Neuronal stem cell (in vitro differentiated cells): ENCODE measurements at regions not wholly inside any gene's neighbourhood (a gene's known extent, or its start where the extent isn't known, plus 50 kb on each side); places are given as distances from the start of the nearest gene placed in this dataset.

ENCODE experiments used
- DNase-seq: peaks from one replicate; pipeline ENCODE4 v3.0.0-alpha.2; 2013; ENCODE audit warnings: low spot score
- H2AFZ ChIP-seq: one replicate; pipeline ENCODE4 v1.6.1; 2013; ENCODE audit warnings: mild to moderate bottlenecking, low read length, inconsistent platforms
- H2AK5ac ChIP-seq: 2 replicates; pipeline ENCODE4 v1.6.1; 2013; ENCODE audit warnings: low read depth, mild to moderate bottlenecking, inconsistent platforms, low read length, moderate library complexity, mixed read lengths
- H2BK120ac ChIP-seq: 2 replicates; pipeline ENCODE4 v1.6.1; 2013; ENCODE audit warnings: low read depth, mild to moderate bottlenecking, inconsistent platforms, low read length, moderate library complexity, mixed read lengths
- H2BK12ac ChIP-seq: one replicate; pipeline ENCODE4 v1.6.1; 2013; ENCODE audit warnings: low read length, inconsistent platforms
- H2BK15ac ChIP-seq: 2 replicates; pipeline ENCODE4 v1.6.1; 2013; ENCODE audit warnings: mild to moderate bottlenecking, low read length, inconsistent platforms, mixed read lengths
- H2BK5ac ChIP-seq: one replicate; pipeline ENCODE4 v1.6.1; 2013; ENCODE audit warnings: inconsistent platforms, mild to moderate bottlenecking, low read length, moderate library complexity
- H3K14ac ChIP-seq: one replicate; pipeline ENCODE4 v1.6.1; 2013; ENCODE audit warnings: low read length, inconsistent platforms
- H3K18ac ChIP-seq: 2 replicates; pipeline ENCODE4 v1.6.1; 2013; ENCODE audit warnings: low read length, inconsistent platforms
- H3K23ac ChIP-seq: 2 replicates; pipeline ENCODE4 v1.6.1; 2013; ENCODE audit warnings: low read depth, mild to moderate bottlenecking, mixed read lengths, low read length, inconsistent platforms; ENCODE audit not compliant: poor library complexity
- H3K27ac ChIP-seq: replicated peaks from 3 replicates; pipeline ENCODE4 v1.5.1; 2013; ENCODE audit warnings: low read length, inconsistent platforms
- H3K27me3 ChIP-seq, 3 experiments: 2 replicates each; pipeline ENCODE4 v1.6.1; 2013; ENCODE audit warnings: low read length in 3 of 3, mild to moderate bottlenecking in 2 of 3, inconsistent platforms in 1 of 3, low read depth in 1 of 3, mixed read lengths in 1 of 3, moderate library complexity in 1 of 3; ENCODE audit not compliant: control insufficient read depth in 3 of 3, insufficient read depth in 3 of 3
- H3K36me3 ChIP-seq, 2 donors: replicated peaks in 1 of 2; 2 replicates each; pipeline ENCODE4 v1.6.1; 2013; ENCODE audit warnings: low read length in 2 of 2; ENCODE audit not compliant: control insufficient read depth in 2 of 2, insufficient read depth in 2 of 2
- H3K4ac ChIP-seq: 2 replicates; pipeline ENCODE4 v1.6.1; 2013; ENCODE audit warnings: inconsistent platforms, mild to moderate bottlenecking, low read length, moderate library complexity
- H3K4me1 ChIP-seq, 2 donors: 1 replicate in 1 of 2; 2 replicates in 1 of 2; pipeline ENCODE4 v1.6.1; 2013; ENCODE audit warnings: low read length in 2 of 2, low read depth in 1 of 2; ENCODE audit not compliant: control insufficient read depth in 2 of 2, insufficient read depth in 1 of 2
- H3K4me2 ChIP-seq: one replicate; pipeline ENCODE4 v1.6.1; 2013; ENCODE audit warnings: mild to moderate bottlenecking, low read length, inconsistent platforms; ENCODE audit not compliant: insufficient read depth, poor library complexity, severe bottlenecking
- H3K4me3 ChIP-seq, 2 donors: 2 replicates each; pipeline ENCODE4 v1.5.1; 2013; ENCODE audit warnings: low read length in 2 of 2, mild to moderate bottlenecking in 2 of 2, inconsistent platforms in 1 of 2, moderate library complexity in 1 of 2
- H3K79me1 ChIP-seq: one replicate; pipeline ENCODE4 v1.6.1; 2013; ENCODE audit warnings: low read depth, mild to moderate bottlenecking, inconsistent platforms, low read length, moderate library complexity
- H3K9ac ChIP-seq: one replicate; pipeline ENCODE4 v1.6.1; 2013; ENCODE audit warnings: mild to moderate bottlenecking, low read depth, low read length, inconsistent platforms; ENCODE audit not compliant: poor library complexity
- H3K9me3 ChIP-seq, 2 donors: replicated peaks in 1 of 2; 2 replicates each; pipeline versions ENCODE3 to v1.6.1; 2013; ENCODE audit warnings: low read length in 2 of 2, mild to moderate bottlenecking in 2 of 2, inconsistent platforms in 1 of 2, low read depth in 1 of 2, mixed read lengths in 1 of 2, moderate library complexity in 1 of 2; ENCODE audit not compliant: control insufficient read depth in 2 of 2, insufficient read depth in 1 of 2
- H4K8ac ChIP-seq: one replicate; pipeline ENCODE4 v1.6.1; 2013; ENCODE audit warnings: low read depth, mild to moderate bottlenecking, inconsistent platforms, low read length, moderate library complexity
- H4K91ac ChIP-seq: one replicate; pipeline ENCODE4 v1.6.1; 2013; ENCODE audit warnings: low read length, low read depth, mild to moderate bottlenecking, inconsistent platforms; ENCODE audit not compliant: poor library complexity
- WGBS, 2 donors: extraction: QIAGEN DNeasy Blood & Tissue Kit; methylation state at CpG; one replicate each; pipeline ENCODE4 v1.1.7; 2013; ENCODE audit warnings: missing lambda C conversion rate in 2 of 2, mixed read lengths in 1 of 2; ENCODE audit not compliant: insufficient read length in 2 of 2, insufficient replicate concordance in 1 of 2; ENCODE audit errors: extremely low coverage in 2 of 2; 5-methylcytosine and 5-hydroxymethylcytosine counted together

DNA sequence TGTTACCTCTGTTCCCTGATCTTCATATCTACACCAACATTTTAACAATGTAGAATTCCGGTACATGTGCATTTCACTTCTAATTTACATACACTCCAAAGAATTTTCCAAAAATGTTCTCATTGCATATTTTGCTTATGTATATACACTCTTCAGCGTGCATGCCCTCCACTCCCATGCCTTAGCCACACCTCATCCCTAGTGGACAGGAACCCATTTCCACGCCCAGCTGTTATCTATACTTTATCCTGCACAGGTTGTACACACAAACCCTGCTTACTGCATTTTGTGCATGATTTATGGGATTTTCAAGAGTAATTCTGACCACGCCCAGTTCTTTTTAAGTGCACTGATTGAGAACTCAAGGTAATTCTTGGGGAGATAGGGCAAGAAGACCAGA is 102.4 kb downstream of the TFAP2C start:
- H3K9me3 ChIP-seq = no peaks in the 10 kb centered on the region
- peaks cover 0 to 6% of the 10 kb centered on the region in 2 donors for H3K4me1 ChIP-seq
- no peak overlapping the region for H3K27ac ChIP-seq
- no peak overlapping the region for H2AFZ ChIP-seq
- H3K36me3 ChIP-seq = no peaks in the 10 kb centered on the region
- no peak for DNase-seq
- no peak overlapping the region for H2BK5ac ChIP-seq
- no peak overlapping the region for H4K8ac ChIP-seq
- no peak overlapping the region for H3K4me2 ChIP-seq
- no peak overlapping the region for H3K9ac ChIP-seq
- no peak overlapping the region for H3K23ac ChIP-seq
- H2BK15ac ChIP-seq = no peak overlapping the region
- H2BK12ac ChIP-seq = no peak overlapping the region
- H3K18ac ChIP-seq = no peak overlapping the region
- no peak overlapping the region for H2BK120ac ChIP-seq
- H3K27me3 ChIP-seq = peaks cover 0 to 8% (median 2%) of the 10 kb centered on the region in 3 experiments
- H2AK5ac ChIP-seq = no peak overlapping the region
- H3K14ac ChIP-seq = no peak overlapping the region
- WGBS, 2 donors = no CpG with 5 or more reads among the region's 4 CpGs
- no peaks in the 10 kb centered on the region for H3K79me1 ChIP-seq
- H3K4ac ChIP-seq = no peak overlapping the region
- H3K4me3 ChIP-seq = no peak overlapping the region
- H4K91ac ChIP-seq = no peak overlapping the region

DNA sequence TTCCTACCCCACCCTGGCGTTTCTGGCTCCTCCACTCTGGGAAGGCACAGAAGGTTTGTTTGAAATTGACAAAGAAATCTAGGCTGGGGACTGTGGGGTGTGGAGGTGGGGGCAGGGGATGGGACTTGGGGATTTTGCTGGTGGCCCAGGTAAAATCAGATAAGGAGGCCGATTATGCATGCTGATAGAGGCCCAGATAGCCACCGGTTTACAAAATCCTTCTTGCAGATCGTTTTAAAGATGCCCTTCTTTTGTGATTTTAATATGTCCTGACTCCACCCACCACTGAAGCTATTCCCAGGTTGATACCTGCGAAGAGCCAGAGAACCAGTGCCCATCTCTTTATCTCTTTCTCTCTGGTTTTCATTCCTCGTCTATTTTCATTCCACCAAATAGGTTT is 104.9 kb downstream of the TFAP2C start:
- no peak overlapping the region for H2BK12ac ChIP-seq

DNA sequence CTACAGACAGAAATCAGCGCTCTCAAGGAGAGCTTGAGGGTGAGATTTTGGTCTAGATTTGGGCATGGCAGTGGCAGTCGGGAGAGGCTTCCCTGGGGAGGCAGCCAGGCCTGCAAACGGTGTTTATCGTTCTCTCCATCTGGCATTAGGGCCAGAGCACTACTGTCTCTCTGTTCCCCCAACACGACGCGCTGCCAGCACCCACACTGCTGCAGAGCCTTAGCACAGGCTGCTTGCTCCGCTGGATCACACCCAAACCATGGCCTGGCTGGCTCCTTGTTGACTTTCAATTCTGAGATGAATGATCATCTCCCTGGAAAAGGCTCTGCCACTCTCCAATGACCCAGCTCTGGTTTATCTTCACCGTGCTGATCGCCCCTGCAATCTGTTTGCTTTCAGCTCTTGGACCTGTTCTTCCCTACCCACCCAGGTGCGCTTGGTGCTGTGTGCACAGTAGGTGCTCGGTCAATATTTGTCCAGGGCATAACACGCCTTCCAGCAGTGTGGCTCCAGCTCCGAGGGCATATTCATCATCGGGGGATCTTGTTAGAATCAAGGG is 106.1 kb downstream of the TFAP2C start:
- H4K8ac ChIP-seq = no peak overlapping the region
- no peak overlapping the region for H4K91ac ChIP-seq
- no peak overlapping the region for H3K27ac ChIP-seq
- peaks cover 0 to 8% (median 2%) of the 10 kb centered on the region in 3 experiments for H3K27me3 ChIP-seq
- peak overlapping the region; percentile 51 for H3K9ac ChIP-seq
- no peak overlapping the region for H3K4me2 ChIP-seq
- peak overlapping the region; percentile 53 for H2BK15ac ChIP-seq
- no peak overlapping the region for H3K4ac ChIP-seq
- H3K79me1 ChIP-seq = no peaks in the 10 kb centered on the region
- WGBS, 2 donors = no CpG with 5 or more reads among the region's 15 CpGs
- no peaks in the 10 kb centered on the region for H3K9me3 ChIP-seq
- H3K4me3 ChIP-seq = no peak overlapping the region
- peak overlapping the region; percentile 36 for H2AK5ac ChIP-seq
- H3K23ac ChIP-seq = no peak overlapping the region
- H2AFZ ChIP-seq = no peak overlapping the region
- peak overlapping the region; percentile 86 for H2BK12ac ChIP-seq
- H3K4me1 ChIP-seq = peaks cover 0 to 6% of the 10 kb centered on the region in 2 donors
- peak overlapping the region; percentile 60 for H3K18ac ChIP-seq
- no peak for DNase-seq
- peak overlapping the region; percentile 71 for H2BK5ac ChIP-seq
- no peaks in the 10 kb centered on the region for H3K36me3 ChIP-seq
- H2BK120ac ChIP-seq = peak overlapping the region; percentile 69
- H3K14ac ChIP-seq = no peak overlapping the region

More for the DNA sequence above, 104.9 kb downstream of the TFAP2C start:
- Histone ChIP-seq H3K9me3 (no peaks in the 10 kb centered on the region), H2AK5ac (no peak overlapping the region), H3K23ac (no peak overlapping the region), H3K4me3 (no peak overlapping the region), H2AFZ (no peak overlapping the region), H2BK5ac (no peak overlapping the region), H3K4ac (no peak overlapping the region), H3K79me1 (no peaks in the 10 kb centered on the region), H4K91ac (no peak overlapping the region), H3K27ac (no peak overlapping the region), H2BK15ac (no peak overlapping the region), H3K4me1 (peaks cover 0 to 6% of the 10 kb centered on the region in 2 donors), H3K18ac (no peak overlapping the region), H3K4me2 (no peak overlapping the region), H3K27me3 (peaks cover 0 to 8% (median 2%) of the 10 kb centered on the region in 3 experiments), H2BK120ac (no peak overlapping the region), H4K8ac (no peak overlapping the region), H3K14ac (no peak overlapping the region), H3K36me3 (no peaks in the 10 kb centered on the region), H3K9ac (no peak overlapping the region)
- no CpG with 5 or more reads among the region's 6 CpGs for WGBS, 2 donors
- no peak for DNase-seq

DNA sequence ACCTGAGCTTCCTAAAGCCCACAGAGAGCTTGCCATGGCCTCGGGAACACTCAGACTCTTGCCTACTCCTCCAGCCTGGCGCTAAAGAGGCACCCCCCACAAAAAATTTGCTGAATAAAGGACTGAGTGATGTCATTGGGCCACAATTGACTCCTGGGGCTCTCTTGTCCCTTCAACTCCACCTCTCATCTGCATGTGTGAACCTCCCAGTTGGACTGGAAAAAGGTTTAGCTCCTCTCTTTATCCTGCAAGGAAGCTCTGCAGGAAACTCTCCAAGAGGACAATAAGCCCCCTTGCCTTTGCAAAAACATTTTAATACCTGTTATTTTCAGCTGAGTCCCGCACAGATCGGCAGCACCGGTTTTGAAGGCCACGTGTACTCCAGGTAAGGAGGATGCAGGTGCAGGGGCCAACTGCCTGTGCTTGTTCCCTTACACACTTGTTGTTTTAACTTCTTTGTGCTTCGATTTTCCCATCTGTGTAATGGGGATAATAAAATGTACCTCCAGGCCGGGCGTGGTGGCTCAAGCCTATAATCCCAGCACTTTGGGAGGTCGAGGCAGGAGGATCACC is 107.3 kb downstream of the TFAP2C start:
- H3K4ac ChIP-seq = no peak overlapping the region
- no peak overlapping the region for H2BK15ac ChIP-seq
- H3K27me3 ChIP-seq = peaks cover 0 to 8% (median 2%) of the 10 kb centered on the region in 3 experiments
- no peak overlapping the region for H3K27ac ChIP-seq
- H2AFZ ChIP-seq = no peak overlapping the region
- peak overlapping the region; percentile 48 for H3K18ac ChIP-seq
- H4K91ac ChIP-seq = no peak overlapping the region
- no peaks in the 10 kb centered on the region for H3K36me3 ChIP-seq
- H3K4me1 ChIP-seq = peaks cover 0 to 3% of the 10 kb centered on the region in 2 donors
- peak; percentile 51 for DNase-seq
- no peaks in the 10 kb centered on the region for H3K79me1 ChIP-seq
- no peak overlapping the region for H2BK120ac ChIP-seq
- no peak overlapping the region for H4K8ac ChIP-seq
- no peak overlapping the region for H2BK12ac ChIP-seq
- no peak overlapping the region for H3K9ac ChIP-seq
- H2AK5ac ChIP-seq = no peak overlapping the region
- WGBS, 2 donors = no CpG with 5 or more reads among the region's 10 CpGs
- H2BK5ac ChIP-seq = no peak overlapping the region
- H3K9me3 ChIP-seq = no peaks in the 10 kb centered on the region
- H3K23ac ChIP-seq = no peak overlapping the region
- H3K14ac ChIP-seq = no peak overlapping the region
- peak overlapping the region; percentile 12 for H3K4me2 ChIP-seq
- H3K4me3 ChIP-seq = no peak overlapping the region
